ENCODE measurements at regions not wholly inside any gene's neighbourhood (a gene's known extent, or its start where the extent isn't known, plus 50 kb on each side); places are given as distances from the start of the nearest gene placed in this dataset.

GRCh38 chr5:166251786-166252185, 2039.7 kb upstream of the WWC1 start:
- H3K4me3 ChIP-seq, result no peak overlapping the region
- H3K27me3 ChIP-seq, result no peaks in the 10 kb centered on the region
- H3K36me3 ChIP-seq, result no peaks in the 10 kb centered on the region
- H3K4me1 ChIP-seq, result no peaks in the 10 kb centered on the region
- no peak for DNase-seq (ENCODE audit: low spot score)
- no peak for TF ChIP-seq CTCF (IDR thresholded peaks at IDR 0.05)
- H3K27ac ChIP-seq, result no peak overlapping the region
- H3K9me3 ChIP-seq, result no peaks in the 10 kb centered on the region

- H3K27me3 ChIP-seq, result no peaks in the 10 kb centered on the region
- H3K4me1 ChIP-seq, result no peaks in the 10 kb centered on the region
- no peak overlapping the region for H3K4me3 ChIP-seq
- H3K27ac ChIP-seq, result no peak overlapping the region
- H3K9me3 ChIP-seq, result no peaks in the 10 kb centered on the region
- no peaks in the 10 kb centered on the region for H3K36me3 ChIP-seq
- DNase-seq (ENCODE audit: low spot score), result no peak
- TF ChIP-seq CTCF (IDR thresholded peaks at IDR 0.05), result no peak
Measured at GRCh38 chr5:166257661-166258060, 2033.8 kb upstream of the WWC1 start.

GRCh38 chr5:166262395-166262794, 2029.0 kb upstream of the WWC1 start:
- Histone ChIP-seq H3K4me3 (no peak overlapping the region), H3K36me3 (no peaks in the 10 kb centered on the region), H3K27me3 (no peaks in the 10 kb centered on the region), H3K27ac (no peak overlapping the region), H3K4me1 (no peaks in the 10 kb centered on the region), H3K9me3 (no peaks in the 10 kb centered on the region)
- no peak for DNase-seq (ENCODE audit: low spot score)
- no peak for TF ChIP-seq CTCF (IDR thresholded peaks at IDR 0.05)

DNA sequence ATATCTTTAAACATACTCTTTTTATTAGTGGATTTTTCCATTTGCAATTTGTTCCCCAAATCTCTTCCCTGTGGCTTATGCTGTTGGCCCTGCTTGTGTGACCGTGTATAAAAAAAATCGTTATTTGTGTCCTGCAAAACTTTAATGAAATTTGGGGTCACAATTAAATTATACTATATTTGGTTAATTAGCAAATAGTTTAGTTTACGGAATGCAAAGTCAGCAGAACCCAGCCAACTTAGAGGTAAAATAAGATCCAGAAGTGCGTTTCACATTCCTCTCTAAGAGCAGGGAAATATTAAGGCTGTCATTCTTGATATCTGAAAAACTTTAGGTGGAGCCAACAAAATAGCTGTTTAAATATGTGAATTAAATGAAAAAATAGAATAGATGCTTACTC, 2023.5 kb upstream of the WWC1 start:
- DNase-seq (ENCODE audit: low spot score), result no peak
- no peak for TF ChIP-seq CTCF (IDR thresholded peaks at IDR 0.05)
- H3K4me3 ChIP-seq, result no peak overlapping the region
- H3K27ac ChIP-seq, result no peak overlapping the region
- no peaks in the 10 kb centered on the region for H3K27me3 ChIP-seq
- H3K36me3 ChIP-seq, result no peaks in the 10 kb centered on the region
- no peaks in the 10 kb centered on the region for H3K9me3 ChIP-seq
- H3K4me1 ChIP-seq, result no peaks in the 10 kb centered on the region

- H3K4me3 ChIP-seq, result no peak overlapping the region
- H3K36me3 ChIP-seq, result no peaks in the 10 kb centered on the region
- DNase-seq (ENCODE audit: low spot score), result no peak
- no peak overlapping the region for H3K27ac ChIP-seq
- no peaks in the 10 kb centered on the region for H3K9me3 ChIP-seq
- TF ChIP-seq CTCF (IDR thresholded peaks at IDR 0.05), result no peak
- no peaks in the 10 kb centered on the region for H3K27me3 ChIP-seq
- no peaks in the 10 kb centered on the region for H3K4me1 ChIP-seq
Measured at GRCh38 chr5:166270712-166271111, 2020.7 kb upstream of the WWC1 start.

- no peaks in the 10 kb centered on the region for H3K27me3 ChIP-seq
- no peaks in the 10 kb centered on the region for H3K36me3 ChIP-seq
- H3K4me1 ChIP-seq, result no peaks in the 10 kb centered on the region
- no peak overlapping the region for H3K27ac ChIP-seq
- no peaks in the 10 kb centered on the region for H3K9me3 ChIP-seq
- no peak overlapping the region for H3K4me3 ChIP-seq
- no peak for TF ChIP-seq CTCF (IDR thresholded peaks at IDR 0.05)
- no peak for DNase-seq (ENCODE audit: low spot score)
Measured at GRCh38 chr5:166276006-166276405, 2015.4 kb upstream of the WWC1 start.
